Activated CD8-positive, alpha-beta memory T cell treated with anti-CD3 and anti-CD28 coated beads for 36 hours (primary cell): ENCODE measurements at regions not wholly inside any gene's neighbourhood (a gene's known extent, or its start where the extent isn't known, plus 50 kb on each side); places are given as distances from the start of the nearest gene placed in this dataset.

ENCODE experiments used
- CTCF ChIA-PET: fragments of 350-600 bp; sonication (Branson Sonifier 250); formaldehyde crosslinking; loops from one replicate; lab custom pipeline; 2021; ENCODE audit warnings: antibody characterized with exemption; lab: Charles Lee
- POLR2A ChIA-PET: fragments of 350-600 bp; sonication (Branson Sonifier 250); formaldehyde crosslinking; loops from one replicate; lab custom pipeline; 2021; ENCODE audit warnings: antibody characterized with exemption; lab: Charles Lee

DNA sequence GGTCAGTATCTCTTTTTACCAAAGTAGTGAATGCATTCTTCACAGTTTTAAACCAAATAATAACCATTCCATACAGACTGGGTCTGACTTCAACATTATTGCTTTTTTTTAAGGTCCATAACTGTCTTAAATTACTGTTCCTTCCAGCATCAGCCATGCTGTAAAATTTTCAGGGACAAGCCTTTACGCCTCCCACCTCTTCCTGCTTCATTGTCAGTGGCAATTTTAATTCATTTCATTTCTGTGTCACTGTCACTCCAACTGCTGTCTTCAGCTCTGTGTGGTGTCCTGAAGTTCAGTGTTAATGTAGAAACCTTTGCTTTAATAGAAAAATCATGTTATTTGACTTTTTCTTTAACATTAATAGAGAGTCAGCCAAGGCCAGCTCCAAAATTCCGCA lies 365.6 kb upstream of the PTBP2 start:
- CTCF ChIA-PET = no interaction called here
- POLR2A ChIA-PET = no interaction called here

DNA sequence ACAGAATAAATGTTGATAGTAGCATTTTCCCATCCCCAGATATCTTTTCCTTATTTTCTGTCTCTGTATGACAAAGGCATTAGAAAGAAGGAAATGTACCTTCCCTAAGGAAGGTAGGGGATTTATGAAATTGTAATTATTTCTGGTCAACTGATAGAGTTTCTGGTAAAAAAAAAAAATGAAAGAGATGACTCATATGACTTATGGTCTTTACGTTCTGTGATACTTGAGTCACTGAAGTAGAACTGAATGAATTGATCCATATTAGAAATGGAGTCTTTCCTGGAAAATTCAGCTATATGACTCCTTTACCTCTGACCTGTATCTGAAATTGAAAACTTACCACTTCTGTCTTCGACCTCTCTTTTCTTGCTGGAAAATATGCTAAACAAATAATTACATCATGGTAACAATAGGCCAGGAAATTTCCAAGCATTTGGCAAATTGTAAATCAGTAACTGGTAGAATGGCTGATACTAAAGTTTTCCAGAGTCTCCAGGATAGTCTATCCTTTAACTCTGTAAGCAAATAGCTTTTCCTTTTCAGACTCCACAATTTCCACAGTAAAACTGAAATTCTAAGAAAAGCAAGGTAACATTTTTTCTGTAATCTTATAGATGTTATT lies 364.3 kb upstream of the PTBP2 start:
- CTCF ChIA-PET = no interaction called here
- POLR2A ChIA-PET = no interaction called here

DNA sequence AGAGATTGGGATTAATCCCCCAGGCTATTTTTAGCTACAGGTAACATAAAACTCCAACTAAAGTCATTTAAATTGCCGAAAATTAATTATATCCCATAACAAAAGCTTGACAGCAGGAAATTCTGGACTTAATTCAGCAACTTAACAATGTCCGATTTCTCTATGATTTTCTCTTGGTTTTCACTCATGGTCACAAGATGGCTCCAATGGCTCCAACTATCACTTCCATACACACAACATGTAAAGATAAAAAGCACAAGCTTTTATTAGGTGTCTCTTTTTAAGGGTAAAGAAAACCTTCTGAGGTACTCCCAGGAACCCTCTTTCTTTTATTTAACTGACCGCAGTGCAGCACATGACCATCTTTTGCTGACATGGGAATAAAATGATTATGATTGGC lies 363.5 kb upstream of the PTBP2 start:
- CTCF ChIA-PET = no interaction called here
- POLR2A ChIA-PET = no interaction called here

DNA sequence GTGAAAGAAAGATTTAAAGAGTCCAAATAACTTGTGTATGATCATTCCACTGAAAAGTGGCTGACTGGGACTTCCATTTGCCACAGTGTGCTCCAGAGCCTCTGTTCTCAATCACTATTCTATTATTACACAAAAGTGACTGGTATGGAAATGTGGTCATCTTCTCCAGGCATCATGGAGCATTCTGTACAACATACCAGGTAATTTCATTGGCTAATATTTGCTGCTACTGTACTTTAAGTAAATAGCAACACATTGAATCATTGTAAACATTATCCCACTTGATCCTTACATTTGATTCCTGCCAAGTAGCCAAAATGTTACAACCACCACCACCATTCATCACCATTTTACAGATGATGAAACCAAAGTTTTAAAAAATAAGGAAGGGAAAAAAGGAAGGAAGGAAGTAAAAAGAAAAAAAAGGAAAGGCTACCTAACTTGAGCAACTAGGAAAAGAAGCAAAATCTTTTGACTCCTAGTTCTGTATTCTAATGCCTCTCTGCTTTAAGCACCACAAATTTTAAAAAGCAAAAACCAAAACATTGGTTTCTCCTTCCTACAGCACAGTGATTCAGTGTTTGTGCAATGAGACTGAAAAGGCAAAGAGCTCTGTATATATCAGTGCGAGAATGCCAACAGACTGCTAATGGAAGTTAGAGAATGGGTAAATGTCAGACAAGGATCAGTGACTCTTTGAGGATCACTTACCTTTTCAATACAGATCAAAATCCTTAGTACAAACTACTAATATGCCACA lies 361.4 kb upstream of the PTBP2 start:
- ChIA-PET POLR2A (no interaction called here), CTCF (no interaction called here)

DNA sequence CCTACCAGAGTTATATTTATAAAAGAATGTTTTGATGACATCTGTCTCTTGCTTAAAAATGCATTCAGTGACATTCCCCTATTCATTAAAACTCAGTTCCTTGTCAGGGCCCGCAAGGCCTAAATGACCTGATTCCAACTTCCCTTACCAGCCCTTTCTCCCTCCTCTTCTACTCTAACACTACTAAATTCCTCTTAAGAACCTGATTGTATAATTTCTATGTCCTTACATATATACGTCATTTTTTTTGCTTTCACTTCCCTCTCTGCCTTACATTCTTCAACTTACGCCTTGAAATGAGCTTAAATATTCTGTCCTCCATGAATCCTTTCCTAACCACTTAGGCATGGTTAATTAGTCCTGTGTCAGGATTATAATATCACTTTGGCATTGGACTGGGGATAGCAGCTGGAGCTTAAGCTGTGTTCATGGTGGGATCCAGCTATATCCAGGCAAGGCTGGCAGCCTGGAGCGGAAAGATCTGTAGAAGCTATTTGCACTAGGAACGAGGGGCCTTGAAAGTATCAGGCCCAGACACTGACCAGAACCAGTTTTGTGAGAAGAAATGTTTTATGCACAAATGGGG lies 360.2 kb upstream of the PTBP2 start:
- CTCF ChIA-PET = no interaction called here
- POLR2A ChIA-PET = no interaction called here

DNA sequence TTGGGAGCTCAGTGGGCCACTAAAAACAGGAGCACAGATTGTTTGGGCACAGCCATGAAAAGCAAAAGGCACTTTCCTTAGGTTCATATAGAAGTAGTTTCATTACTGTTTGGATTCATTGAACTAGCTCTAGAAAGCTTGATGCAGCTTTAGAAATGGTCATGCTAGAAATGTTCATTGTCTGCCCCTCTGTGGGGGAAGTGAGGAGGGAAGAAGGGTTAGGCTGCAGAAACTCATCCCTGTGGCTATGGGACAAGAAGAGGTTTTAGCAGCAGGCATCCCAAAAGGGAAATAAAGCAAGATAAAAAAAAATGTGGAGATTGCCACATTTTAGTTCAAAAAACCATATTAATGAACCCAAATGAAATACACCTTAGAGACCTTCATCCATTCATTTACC lies 359.6 kb upstream of the PTBP2 start:
- ChIA-PET CTCF (no interaction called here), POLR2A (no interaction called here)

DNA sequence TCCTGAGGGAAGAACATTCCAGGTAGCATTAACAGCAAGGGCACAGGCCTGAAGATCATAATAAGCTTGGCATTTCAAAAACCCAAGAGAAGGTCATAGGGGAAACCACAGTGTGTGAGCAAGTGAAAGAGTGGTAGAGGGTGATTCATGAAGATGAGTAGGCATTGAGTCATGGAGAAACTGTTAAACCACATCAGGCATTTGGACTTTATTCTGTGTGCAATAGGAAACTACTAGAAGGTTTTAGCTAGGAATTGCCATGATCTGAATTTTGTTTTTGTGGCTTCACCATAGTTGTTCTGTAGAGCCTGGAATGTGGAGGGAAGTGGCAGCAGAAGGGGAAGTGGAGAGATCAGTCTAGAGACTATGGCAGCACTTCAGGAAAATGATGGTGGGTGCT lies 359.0 kb upstream of the PTBP2 start:
- ChIA-PET POLR2A (no interaction called here), CTCF (no interaction called here)

DNA sequence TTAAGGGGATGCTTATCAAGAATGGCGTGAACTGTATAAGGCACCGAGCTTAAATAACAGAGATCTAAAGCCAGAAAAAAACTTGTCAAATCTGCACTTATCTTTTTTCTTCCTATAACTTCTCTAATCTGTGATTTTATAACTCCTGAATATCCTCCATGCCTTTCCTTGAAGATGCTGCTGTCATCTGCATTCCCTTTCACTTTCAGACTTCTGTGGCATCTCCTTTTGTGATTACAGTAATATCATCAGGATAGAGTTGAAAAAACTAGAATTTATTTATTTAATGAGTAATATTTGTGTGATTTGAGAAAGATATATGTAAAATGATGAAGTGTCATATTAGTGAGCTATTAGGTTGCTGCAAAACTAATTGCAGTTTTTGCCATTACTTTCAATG lies 357.8 kb upstream of the PTBP2 start:
- POLR2A ChIA-PET = no interaction called here

DNA sequence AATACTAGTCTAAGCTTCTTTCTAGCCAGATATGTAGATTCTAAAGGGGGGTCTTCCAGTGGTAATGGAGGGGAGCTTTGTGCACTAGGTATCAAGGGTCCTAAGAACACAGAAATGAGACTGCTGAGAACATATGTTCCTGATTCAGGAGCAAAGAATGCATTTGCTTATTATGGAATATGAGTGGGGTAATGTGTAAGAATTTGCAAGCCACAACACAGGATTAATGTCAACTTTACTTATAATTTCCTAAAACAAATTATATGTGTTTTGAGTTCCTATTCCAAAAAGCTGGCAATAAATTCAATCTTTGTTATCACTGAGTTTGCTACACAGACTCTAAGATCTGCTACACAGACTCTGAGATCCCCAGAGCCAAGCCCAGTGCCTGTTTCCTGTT lies 357.0 kb upstream of the PTBP2 start:
- ChIA-PET POLR2A (interaction anchor here (0.6 kb wide), 1 partner anchor 348 kb away, joined by 3 read pairs; no protein-coding TSS in a partner anchor), CTCF (no interaction called here)

More for the DNA sequence above, 357.8 kb upstream of the PTBP2 start:
- CTCF ChIA-PET = no interaction called here

DNA sequence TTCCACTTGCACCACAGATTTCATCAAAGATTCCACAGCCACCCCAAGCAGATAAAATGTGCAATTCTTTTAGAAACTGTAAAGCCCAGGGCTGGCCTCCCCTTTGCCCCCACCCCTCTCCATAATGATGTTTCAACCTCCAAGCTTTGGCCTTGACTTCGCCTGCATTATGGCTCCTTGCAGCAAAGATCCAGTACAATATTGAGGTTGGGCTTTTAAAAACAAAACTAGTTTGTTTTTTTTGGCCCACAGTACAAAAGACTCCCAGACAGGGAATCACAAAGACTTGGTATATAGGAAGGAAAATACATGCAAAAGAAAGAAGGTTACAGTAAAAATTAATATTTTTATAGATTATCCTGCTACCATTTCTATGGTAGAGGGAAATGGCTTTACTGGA lies 356.5 kb upstream of the PTBP2 start:
- POLR2A ChIA-PET = interaction anchor here (0.6 kb wide), 1 partner anchor 349 kb away, joined by 3 read pairs; no protein-coding TSS in a partner anchor
- CTCF ChIA-PET = no interaction called here

DNA sequence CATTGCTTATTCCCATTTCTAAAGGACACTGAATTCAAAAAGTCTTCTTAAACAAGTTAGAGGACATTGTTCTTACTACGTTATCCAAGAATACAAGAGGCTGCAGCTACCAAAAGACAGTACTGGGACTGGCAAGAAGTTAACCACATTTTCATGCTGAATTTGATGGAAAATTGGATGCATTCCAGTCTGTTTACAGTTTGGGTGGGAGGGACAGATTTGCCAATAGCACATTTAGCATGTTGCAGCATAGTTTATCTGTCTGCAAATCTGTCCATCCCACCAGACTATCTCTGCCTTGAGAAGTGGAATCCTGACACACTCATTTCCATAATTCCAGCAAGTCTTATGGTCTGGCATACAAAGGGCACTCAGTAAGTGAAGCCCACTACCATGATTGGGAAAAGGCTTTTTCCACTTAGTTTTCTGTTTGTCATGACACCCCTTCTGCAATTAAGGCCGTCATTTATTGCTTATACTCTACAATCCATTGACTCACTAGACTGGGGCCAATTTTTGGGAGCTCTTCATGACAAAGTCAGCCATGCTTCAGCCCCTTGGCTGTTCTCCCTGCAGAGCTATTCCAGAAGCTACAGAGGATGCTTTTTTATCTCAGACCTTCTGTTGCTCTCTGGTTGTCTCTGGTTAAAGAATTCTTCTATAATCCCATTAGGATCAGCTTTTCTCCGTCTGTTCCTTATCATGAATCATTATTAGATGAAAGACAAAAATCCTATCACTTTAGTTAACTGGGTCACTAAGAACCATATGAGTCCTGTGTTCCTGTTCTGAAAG lies 355.8 kb upstream of the PTBP2 start:
- ChIA-PET CTCF (no interaction called here), POLR2A (no interaction called here)

DNA sequence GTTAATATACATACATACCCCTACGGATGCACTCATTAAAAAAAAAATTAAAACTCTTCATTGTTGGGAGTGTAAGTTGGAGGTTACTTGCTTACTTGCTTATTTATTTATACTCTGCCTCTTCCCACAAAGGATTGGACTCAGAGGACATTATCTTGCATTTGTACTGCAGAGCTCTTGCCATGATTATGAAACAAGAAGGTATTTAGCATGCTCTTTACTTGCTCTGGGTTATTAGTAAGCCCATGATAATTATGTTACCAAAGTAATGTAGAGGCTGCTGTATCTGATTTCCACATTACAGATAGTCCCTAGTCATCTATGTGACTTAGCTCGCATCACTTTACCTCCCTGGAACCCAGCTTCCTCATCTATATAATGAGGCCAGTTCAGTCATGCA lies 355.1 kb upstream of the PTBP2 start:
- ChIA-PET CTCF (no interaction called here), POLR2A (no interaction called here)

DNA sequence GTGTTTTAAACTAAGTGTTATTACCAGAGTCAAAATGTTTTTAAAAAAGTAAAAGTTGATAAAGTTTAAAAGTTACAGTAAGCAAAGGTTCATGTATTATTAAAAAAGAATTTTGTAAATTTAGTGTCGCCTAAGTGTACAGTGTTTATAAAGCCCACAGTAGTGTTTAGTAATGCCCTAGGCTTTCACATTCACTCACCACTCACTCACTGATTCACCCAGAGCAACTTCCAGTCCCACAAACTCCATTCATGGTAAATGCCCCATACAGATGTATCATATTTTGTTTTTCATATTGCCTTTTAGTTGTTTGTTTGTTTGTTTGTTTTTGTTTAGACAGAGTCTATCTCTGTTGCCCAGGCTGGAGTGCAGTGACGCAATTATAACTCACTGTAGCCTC lies 353.8 kb upstream of the PTBP2 start:
- ChIA-PET POLR2A (no interaction called here), CTCF (no interaction called here)

DNA sequence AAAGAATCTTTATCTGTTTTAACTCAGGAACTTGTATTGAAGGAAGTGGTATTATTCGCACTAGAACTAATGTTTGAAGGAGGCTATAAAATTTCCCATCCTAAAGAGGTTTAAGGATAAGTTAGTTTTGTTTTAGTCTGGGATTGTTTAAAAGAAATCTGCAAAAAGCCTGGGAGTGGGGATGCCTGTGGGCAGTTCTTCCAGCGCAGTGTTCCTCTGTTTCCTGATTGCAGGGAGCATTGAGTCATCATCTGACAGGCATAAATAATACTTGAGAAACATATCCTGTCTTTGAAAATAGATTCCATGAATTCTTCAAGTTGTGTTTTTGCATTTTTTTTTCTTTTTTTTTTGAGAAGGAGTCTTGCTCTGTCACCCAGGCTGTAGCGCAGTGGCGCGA lies 350.8 kb upstream of the PTBP2 start:
- CTCF ChIA-PET = no interaction called here
- POLR2A ChIA-PET = no interaction called here

DNA sequence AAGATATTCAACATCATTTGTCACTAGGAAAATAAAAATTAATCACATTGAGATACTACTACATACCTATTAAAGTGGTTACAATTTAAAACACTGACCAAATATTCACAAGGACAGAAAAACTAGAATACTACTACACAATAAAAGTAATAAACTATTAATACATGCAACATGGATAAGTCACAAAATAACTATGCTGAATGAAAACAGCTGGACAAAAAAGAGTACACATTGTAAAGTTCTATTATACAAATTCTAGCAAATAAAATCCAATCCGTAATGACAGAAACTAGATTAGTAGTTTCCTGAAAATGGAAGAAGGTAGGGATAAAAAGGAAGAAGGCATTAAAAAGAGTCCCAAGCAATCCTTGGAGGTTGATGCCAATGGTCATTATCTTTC lies 348.7 kb upstream of the PTBP2 start:
- ChIA-PET CTCF (no interaction called here), POLR2A (no interaction called here)

DNA sequence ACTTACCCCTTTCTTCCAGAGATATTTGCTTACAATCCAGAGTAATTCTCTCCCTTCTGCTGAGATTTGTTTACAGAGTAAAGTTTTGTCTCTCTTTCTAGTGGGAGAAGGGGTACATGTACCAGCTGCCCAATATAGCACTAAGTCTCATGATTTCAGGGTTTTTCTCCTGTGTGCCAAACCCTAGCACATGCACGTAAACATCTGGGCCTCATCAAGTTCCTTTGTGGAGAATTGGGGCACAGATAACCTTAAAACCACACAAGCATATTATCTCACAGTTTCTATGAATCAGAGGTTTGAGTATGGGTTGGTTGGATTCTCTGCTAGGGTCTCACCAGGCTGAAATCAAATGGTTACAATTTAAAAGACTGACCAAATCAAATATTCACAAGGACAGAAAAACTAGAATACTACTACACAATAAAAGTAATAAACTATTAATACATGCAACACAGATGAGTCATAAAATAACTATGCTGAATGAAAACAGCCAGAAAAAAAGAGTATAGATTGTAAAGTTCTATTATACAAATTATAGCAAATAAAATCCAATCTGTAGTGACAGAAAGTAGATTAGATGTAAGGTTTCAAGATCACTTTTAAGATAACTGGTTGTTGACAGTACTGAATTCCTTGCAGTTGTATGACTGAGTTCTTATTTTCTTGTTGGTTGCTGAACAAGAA lies 347.4 kb upstream of the PTBP2 start:
- ChIA-PET CTCF (no interaction called here), POLR2A (no interaction called here)

DNA sequence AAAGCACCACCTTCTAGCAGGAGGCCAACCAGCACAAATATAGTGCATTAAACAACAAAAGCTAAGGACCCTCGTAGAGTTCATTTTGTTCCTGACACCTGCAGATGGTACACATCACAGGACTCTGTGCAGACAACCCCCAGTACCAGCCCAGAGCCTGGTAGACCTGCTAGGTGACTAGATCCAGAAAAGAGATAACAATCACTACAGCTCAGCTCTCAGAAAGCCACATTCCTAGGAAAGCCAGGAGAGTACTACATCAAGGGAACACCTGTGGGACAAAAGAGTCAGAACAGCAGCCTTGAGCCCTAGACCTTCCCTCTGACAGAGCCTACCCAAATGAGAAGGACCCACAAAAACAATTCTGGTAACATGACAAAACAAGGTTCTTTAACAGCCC lies 344.7 kb upstream of the PTBP2 start:
- ChIA-PET POLR2A (no interaction called here), CTCF (no interaction called here)

DNA sequence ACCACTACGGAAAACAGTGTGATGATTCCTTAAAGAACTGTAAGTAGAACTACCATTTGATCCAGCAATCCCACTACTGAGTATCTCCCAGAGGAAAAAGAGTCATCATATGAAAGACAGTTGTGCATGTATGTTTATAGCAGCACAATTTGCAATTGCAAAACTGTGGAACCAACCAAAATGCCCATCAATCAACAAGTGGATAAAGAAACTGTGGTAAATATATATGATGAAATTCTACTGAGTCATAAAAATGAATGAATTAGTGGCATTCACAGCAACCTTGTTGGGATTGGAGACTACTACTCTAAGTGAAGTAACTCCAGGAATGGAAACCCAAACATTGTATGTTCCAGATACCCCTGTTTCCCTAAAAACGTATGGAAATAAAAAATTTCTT lies 337.0 kb upstream of the PTBP2 start:
- POLR2A ChIA-PET = no interaction called here
- CTCF ChIA-PET = no interaction called here

DNA sequence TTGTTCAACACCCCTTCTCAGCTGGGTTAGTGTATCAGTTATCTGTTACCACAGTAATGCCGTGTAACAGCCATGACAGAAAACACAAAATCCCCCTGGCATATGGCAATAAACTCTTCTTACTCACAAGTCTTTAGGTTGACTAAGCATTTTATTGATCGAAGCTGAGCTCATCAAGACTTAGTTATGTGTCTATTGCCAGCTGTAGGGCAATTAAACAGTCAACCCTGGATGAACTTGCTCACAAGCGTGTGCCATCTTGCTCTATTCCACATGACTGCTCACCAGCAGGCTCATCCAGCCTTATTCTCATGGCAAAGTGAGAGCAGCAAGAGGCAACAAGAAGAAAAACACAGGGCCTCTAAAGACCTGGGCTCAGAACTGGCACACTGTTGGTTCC lies 333.8 kb upstream of the PTBP2 start:
- ChIA-PET POLR2A (no interaction called here), CTCF (no interaction called here)
